ENCODE measurements at regions not wholly inside any gene's neighbourhood (a gene's known extent, or its start where the extent isn't known, plus 50 kb on each side); places are given as distances from the start of the nearest gene placed in this dataset.
"Not testable (repeated sequence)": the region's sequence is repeated elsewhere in the genome, so short reads cannot be mapped to it uniquely, and the experiment has no call there.

DNA sequence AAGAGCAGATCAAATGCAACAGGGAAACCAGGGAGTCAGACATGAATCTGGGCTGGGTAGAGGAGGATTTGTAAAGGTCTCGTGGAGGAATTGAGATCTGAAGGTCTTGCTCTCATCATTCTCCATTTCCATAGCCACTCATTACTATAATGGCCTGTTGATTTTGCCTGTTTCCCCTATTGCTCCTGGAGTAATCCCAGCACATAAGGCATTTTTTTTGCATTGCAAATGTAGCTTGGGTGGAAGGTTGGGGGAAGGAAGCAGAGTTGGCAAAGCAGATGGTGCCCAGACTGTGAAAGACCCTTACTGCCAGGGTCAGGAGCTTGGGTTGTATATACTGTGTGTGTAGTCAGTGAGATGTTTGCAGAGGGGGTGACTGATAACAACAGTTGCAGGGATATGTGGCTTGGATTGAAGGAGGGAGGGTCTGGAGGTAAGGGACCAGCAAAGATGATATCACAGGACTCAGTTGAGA, 116.0 kb downstream of the TTC6 start:
- Histone ChIP-seq H2BK12ac (ENCODE audit: low read length in 2 of 2) (no peak overlapping the region), H3K23ac (ENCODE audit: low read length in 2 of 2) (no peak overlapping the region), H3K27me3 (ENCODE audit: control insufficient read depth in 1 of 2, insufficient read depth in 1 of 2, low read length in 2 of 2) (no peaks in the 10 kb centered on the region), H2BK5ac (ENCODE audit: low read depth, low read length, poor library complexity, severe bottlenecking) (no peak overlapping the region), H3K4me1 (ENCODE audit: control insufficient read depth, insufficient read depth, low read depth, low read length) (no peaks in the 10 kb centered on the region), H3K9me3 (ENCODE audit: control insufficient read depth, low read length) (no peaks in the 10 kb centered on the region), H3K36me3 (ENCODE audit: control insufficient read depth in 1 of 2, insufficient read depth in 2 of 2, low read depth in 1 of 2, low read length in 2 of 2) (no peaks in the 10 kb centered on the region), H2AK5ac (ENCODE audit: low read length, severe bottlenecking) (no peak overlapping the region), H3K4ac (ENCODE audit: low read depth in 1 of 2, low read length in 2 of 2) (no peak overlapping the region), H3K18ac (ENCODE audit: low read depth in 1 of 2, low read length in 2 of 2) (peak overlapping the region in 1 of 2 experiments; percentile 22), H3K4me3 (ENCODE audit: insufficient read depth in 1 of 2, low read depth in 1 of 2, low read length in 2 of 2) (no peak overlapping the region), H3K27ac (ENCODE audit: low read length, poor library complexity, severe bottlenecking) (no peak overlapping the region), H4K91ac (ENCODE audit: low read length) (no peak overlapping the region), H2BK120ac (ENCODE audit: low read depth, low read length) (no peak overlapping the region), H3K9ac (ENCODE audit: low read length) (no peak overlapping the region), H3K4me2 (ENCODE audit: low read length, poor library complexity, severe bottlenecking) (no peak overlapping the region), H2AFZ (ENCODE audit: low read depth, low read length) (no peak overlapping the region), H3K79me1 (replicated peaks; ENCODE audit: low read length, poor library complexity, severe bottlenecking) (no peaks in the 10 kb centered on the region), H4K8ac (ENCODE audit: low read length) (peak overlapping the region; percentile 61), H3K14ac (ENCODE audit: low read length in 2 of 2) (no peak overlapping the region), H2BK15ac (ENCODE audit: low read depth, poor library complexity, severe bottlenecking) (no peak overlapping the region)
- 83% methylated on average over 1 of the region's 1 CpG for WGBS
- DNase-seq, result no peak

- Histone ChIP-seq H3K4me1 (ENCODE audit: control insufficient read depth, insufficient read depth, low read depth, low read length) (no peaks in the 10 kb centered on the region), H3K27ac (ENCODE audit: low read length, poor library complexity, severe bottlenecking) (no peak overlapping the region), H2BK5ac (ENCODE audit: low read depth, low read length, poor library complexity, severe bottlenecking) (no peak overlapping the region), H2BK15ac (ENCODE audit: low read depth, poor library complexity, severe bottlenecking) (no peak overlapping the region), H2BK12ac (ENCODE audit: low read length in 2 of 2) (no peak overlapping the region), H4K91ac (ENCODE audit: low read length) (no peak overlapping the region), H4K8ac (ENCODE audit: low read length) (no peak overlapping the region), H3K79me1 (replicated peaks; ENCODE audit: low read length, poor library complexity, severe bottlenecking) (no peaks in the 10 kb centered on the region), H3K4me2 (ENCODE audit: low read length, poor library complexity, severe bottlenecking) (no peak overlapping the region), H3K9ac (ENCODE audit: low read length) (no peak overlapping the region), H3K4me3 (ENCODE audit: insufficient read depth in 1 of 2, low read depth in 1 of 2, low read length in 2 of 2) (no peak overlapping the region), H3K27me3 (ENCODE audit: control insufficient read depth in 1 of 2, insufficient read depth in 1 of 2, low read length in 2 of 2) (no peaks in the 10 kb centered on the region), H3K23ac (ENCODE audit: low read length in 2 of 2) (no peak overlapping the region), H2BK120ac (ENCODE audit: low read depth, low read length) (no peak overlapping the region), H2AK5ac (ENCODE audit: low read length, severe bottlenecking) (no peak overlapping the region), H3K18ac (ENCODE audit: low read depth in 1 of 2, low read length in 2 of 2) (no peak overlapping the region), H2AFZ (ENCODE audit: low read depth, low read length) (no peak overlapping the region), H3K4ac (ENCODE audit: low read depth in 1 of 2, low read length in 2 of 2) (no peak overlapping the region), H3K14ac (ENCODE audit: low read length in 2 of 2) (no peak overlapping the region), H3K36me3 (ENCODE audit: control insufficient read depth in 1 of 2, insufficient read depth in 2 of 2, low read depth in 1 of 2, low read length in 2 of 2) (no peaks in the 10 kb centered on the region), H3K9me3 (ENCODE audit: control insufficient read depth, low read length) (no peaks in the 10 kb centered on the region)
- DNase-seq, result no peak
- 88% methylated on average over 2 of the region's 5 CpGs for WGBS
Observed at GRCh38 chr14:37711831-37712475, 116.5 kb downstream of the TTC6 start.

DNA sequence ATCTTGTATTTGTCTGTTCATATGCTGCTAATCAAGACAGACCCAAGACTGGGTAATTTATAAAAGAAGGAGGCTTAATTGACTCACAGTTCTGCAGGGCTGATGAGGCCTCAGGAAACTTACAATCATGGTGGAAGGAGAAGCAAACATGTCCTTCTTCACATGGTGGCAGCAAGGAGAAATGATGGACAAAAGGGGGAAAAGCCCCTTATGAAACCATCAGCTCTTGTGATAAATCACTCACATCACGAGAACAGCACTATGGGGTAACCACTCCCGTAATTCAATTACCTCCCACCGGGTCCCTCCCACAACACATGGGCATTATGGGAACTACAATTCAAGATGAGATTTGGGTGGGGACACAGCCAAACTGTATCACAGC, 117.0 kb downstream of the TTC6 start:
- not testable (repeated sequence) for H2AFZ ChIP-seq (ENCODE audit: low read depth, low read length); H3K23ac ChIP-seq (ENCODE audit: low read length in 2 of 2)
- WGBS, result 100% methylated on average over 3 of the region's 3 CpGs

DNA sequence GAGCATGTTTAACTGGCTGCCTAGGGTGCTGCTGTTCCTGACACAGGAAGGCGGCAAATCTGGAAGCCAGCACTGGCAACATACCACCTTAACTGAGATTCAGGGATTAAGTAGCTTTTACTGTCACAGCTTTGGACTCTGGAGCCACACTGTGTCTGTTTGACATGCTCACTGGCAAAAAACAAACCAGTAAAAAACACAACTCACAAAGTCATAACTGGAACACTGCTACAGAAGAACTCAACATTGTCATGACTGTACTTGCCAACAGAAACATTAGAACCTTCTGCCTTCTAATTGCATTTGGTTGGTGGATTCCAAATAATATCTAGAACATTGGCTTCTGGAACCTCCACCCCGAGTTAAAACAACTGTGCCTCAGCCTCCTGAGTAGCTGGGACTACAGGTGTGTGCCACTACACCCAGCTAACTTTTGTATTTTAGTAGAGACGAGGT, 117.6 kb downstream of the TTC6 start:
- no peaks in the 10 kb centered on the region for H3K36me3 ChIP-seq (ENCODE audit: control insufficient read depth in 1 of 2, insufficient read depth in 2 of 2, low read depth in 1 of 2, low read length in 2 of 2)
- no peak overlapping the region for H2BK15ac ChIP-seq (ENCODE audit: low read depth, poor library complexity, severe bottlenecking)
- H4K91ac ChIP-seq (ENCODE audit: low read length), result no peak overlapping the region
- no peak overlapping the region for H2AFZ ChIP-seq (ENCODE audit: low read depth, low read length)
- H2AK5ac ChIP-seq (ENCODE audit: low read length, severe bottlenecking), result no peak overlapping the region
- no peak overlapping the region for H3K4me3 ChIP-seq (ENCODE audit: insufficient read depth in 1 of 2, low read depth in 1 of 2, low read length in 2 of 2)
- H3K18ac ChIP-seq (ENCODE audit: low read depth in 1 of 2, low read length in 2 of 2), result no peak overlapping the region
- no peak overlapping the region for H2BK12ac ChIP-seq (ENCODE audit: low read length in 2 of 2)
- H3K79me1 ChIP-seq (replicated peaks; ENCODE audit: low read length, poor library complexity, severe bottlenecking), result no peaks in the 10 kb centered on the region
- H3K14ac ChIP-seq (ENCODE audit: low read length in 2 of 2), result no peak overlapping the region
- H2BK5ac ChIP-seq (ENCODE audit: low read depth, low read length, poor library complexity, severe bottlenecking), result no peak overlapping the region
- no peak overlapping the region for H4K8ac ChIP-seq (ENCODE audit: low read length)
- no peaks in the 10 kb centered on the region for H3K4me1 ChIP-seq (ENCODE audit: control insufficient read depth, insufficient read depth, low read depth, low read length)
- no peaks in the 10 kb centered on the region for H3K9me3 ChIP-seq (ENCODE audit: control insufficient read depth, low read length)
- H3K9ac ChIP-seq (ENCODE audit: low read length), result no peak overlapping the region
- H2BK120ac ChIP-seq (ENCODE audit: low read depth, low read length), result no peak overlapping the region
- H3K27ac ChIP-seq (ENCODE audit: low read length, poor library complexity, severe bottlenecking), result no peak overlapping the region
- no peaks in the 10 kb centered on the region for H3K27me3 ChIP-seq (ENCODE audit: control insufficient read depth in 1 of 2, insufficient read depth in 1 of 2, low read length in 2 of 2)
- no peak overlapping the region for H3K4me2 ChIP-seq (ENCODE audit: low read length, poor library complexity, severe bottlenecking)
- H3K4ac ChIP-seq (ENCODE audit: low read depth in 1 of 2, low read length in 2 of 2), result no peak overlapping the region
- no peak overlapping the region for H3K23ac ChIP-seq (ENCODE audit: low read length in 2 of 2)
- DNase-seq, result no peak
- WGBS, result 93% methylated on average over 3 of the region's 3 CpGs

More for the DNA sequence above, 117.0 kb downstream of the TTC6 start:
- H3K4ac ChIP-seq (ENCODE audit: low read depth in 1 of 2, low read length in 2 of 2); H3K4me3 ChIP-seq (ENCODE audit: insufficient read depth in 1 of 2, low read depth in 1 of 2, low read length in 2 of 2); DNase-seq; H3K9ac ChIP-seq (ENCODE audit: low read length); H3K27ac ChIP-seq (ENCODE audit: low read length, poor library complexity, severe bottlenecking); H3K27me3 ChIP-seq (ENCODE audit: control insufficient read depth in 1 of 2, insufficient read depth in 1 of 2, low read length in 2 of 2); H3K4me1 ChIP-seq (ENCODE audit: control insufficient read depth, insufficient read depth, low read depth, low read length); H3K18ac ChIP-seq (ENCODE audit: low read depth in 1 of 2, low read length in 2 of 2); H4K91ac ChIP-seq (ENCODE audit: low read length); H3K79me1 ChIP-seq (replicated peaks; ENCODE audit: low read length, poor library complexity, severe bottlenecking); H2BK12ac ChIP-seq (ENCODE audit: low read length in 2 of 2); H2BK5ac ChIP-seq (ENCODE audit: low read depth, low read length, poor library complexity, severe bottlenecking); H2BK120ac ChIP-seq (ENCODE audit: low read depth, low read length); H3K14ac ChIP-seq (ENCODE audit: low read length in 2 of 2); H2AK5ac ChIP-seq (ENCODE audit: low read length, severe bottlenecking); H3K36me3 ChIP-seq (ENCODE audit: control insufficient read depth in 1 of 2, insufficient read depth in 2 of 2, low read depth in 1 of 2, low read length in 2 of 2); H2BK15ac ChIP-seq (ENCODE audit: low read depth, poor library complexity, severe bottlenecking); H3K4me2 ChIP-seq (ENCODE audit: low read length, poor library complexity, severe bottlenecking); H4K8ac ChIP-seq (ENCODE audit: low read length); H3K9me3 ChIP-seq (ENCODE audit: control insufficient read depth, low read length): not testable (repeated sequence)

All from mesenchymal stem cell (in vitro differentiated cells and primary cell).